ENCODE measurements at regions not wholly inside any gene's neighbourhood (a gene's known extent, or its start where the extent isn't known, plus 50 kb on each side); places are given as distances from the start of the nearest gene placed in this dataset.
A peak's percentile ranks its signal among the peaks of the same experiment; 100 is the strongest.
"Not testable (repeated sequence)": the region's sequence is repeated elsewhere in the genome, so short reads cannot be mapped to it uniquely, and the experiment has no call there.

GRCh38 chr22:11041416-11041815, 4486.6 kb upstream of the OR11H1 start:
- intact Hi-C loops (cut with DNase I; ENCODE audit: low total_unique reads); H3K4me3 ChIP-seq (ENCODE audit: low read depth, poor library complexity, severe bottlenecking): not testable (repeated sequence)
- 66 to 69% methylated on average over 9 of the region's 9 CpGs for WGBS, 2 donors
- DNase-seq (ENCODE audit: low spot score in 2 of 2), result peak in 1 of 2 donors; percentile 88

- DNase-seq (ENCODE audit: low spot score in 2 of 2), result peak in 1 of 2 donors; percentile 79
- intact Hi-C loops (cut with DNase I; ENCODE audit: low total_unique reads), result no loop called here
- no peak for TF ChIP-seq CTCF (IDR thresholded peaks at IDR 0.05)
- 37 to 46% methylated on average over 6 of the region's 6 CpGs for WGBS, 2 donors
- no peak overlapping the region for H3K4me3 ChIP-seq (ENCODE audit: low read depth, poor library complexity, severe bottlenecking)
Measured at GRCh38 chr22:11042116-11042515, 4485.9 kb upstream of the OR11H1 start.

DNA sequence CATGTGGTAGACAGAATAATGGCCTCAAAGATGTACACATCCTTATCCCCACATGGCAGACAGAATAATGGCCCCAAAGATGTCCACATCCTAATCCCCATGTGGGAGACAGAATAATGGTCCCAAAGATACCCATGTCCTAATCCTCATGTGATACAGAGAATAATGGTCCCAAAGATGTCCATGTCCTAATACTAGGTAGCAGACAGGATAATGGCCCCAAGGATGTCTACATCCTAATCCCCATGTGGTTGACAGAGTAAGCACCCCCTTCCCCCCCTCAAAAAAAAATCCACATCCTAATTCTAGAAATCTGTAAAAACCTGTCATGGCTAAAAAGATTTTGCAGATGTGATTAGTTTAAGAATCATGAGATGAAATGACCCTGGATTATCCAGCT, 4484.7 kb upstream of the OR11H1 start:
- intact Hi-C loops (cut with DNase I; ENCODE audit: low total_unique reads); H3K4me3 ChIP-seq (ENCODE audit: low read depth, poor library complexity, severe bottlenecking); DNase-seq (ENCODE audit: low spot score in 2 of 2): not testable (repeated sequence)

GRCh38 chr22:11048884-11049283, 4479.1 kb upstream of the OR11H1 start:
- intact Hi-C loops (cut with DNase I; ENCODE audit: low total_unique reads); H3K4me3 ChIP-seq (ENCODE audit: low read depth, poor library complexity, severe bottlenecking); DNase-seq (ENCODE audit: low spot score in 2 of 2): not testable (repeated sequence)
- 84 to 89% methylated on average over 1 of the region's 1 CpG for WGBS, 2 donors

DNA sequence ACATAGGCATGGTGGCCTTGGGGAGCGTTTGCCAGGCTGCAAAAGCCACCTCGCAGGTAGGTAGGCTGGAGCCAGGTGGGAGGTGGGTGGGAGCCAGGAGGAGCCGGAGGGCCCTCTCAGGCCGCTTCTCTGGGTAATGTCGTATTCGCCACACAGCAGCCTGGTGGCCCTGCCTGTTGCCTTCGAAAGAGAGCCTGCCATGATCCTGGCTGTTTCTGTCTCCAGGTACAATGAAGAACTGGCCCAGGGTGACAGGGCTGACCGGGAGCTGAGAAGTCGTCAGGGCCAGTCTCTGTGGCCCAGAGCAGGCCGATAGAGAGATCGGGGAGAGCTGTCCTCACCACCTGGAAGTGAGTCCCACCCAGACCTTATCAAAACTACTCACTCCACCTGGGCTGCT, 4477.8 kb upstream of the OR11H1 start:
- 83 to 89% methylated on average over 9 to 10 of the region's 11 CpGs for WGBS, 2 donors
- intact Hi-C loops (cut with DNase I; ENCODE audit: low total_unique reads); H3K4me3 ChIP-seq (ENCODE audit: low read depth, poor library complexity, severe bottlenecking): not testable (repeated sequence)
- DNase-seq (ENCODE audit: low spot score in 2 of 2), result peak in 1 of 2 donors; percentile 82

DNA sequence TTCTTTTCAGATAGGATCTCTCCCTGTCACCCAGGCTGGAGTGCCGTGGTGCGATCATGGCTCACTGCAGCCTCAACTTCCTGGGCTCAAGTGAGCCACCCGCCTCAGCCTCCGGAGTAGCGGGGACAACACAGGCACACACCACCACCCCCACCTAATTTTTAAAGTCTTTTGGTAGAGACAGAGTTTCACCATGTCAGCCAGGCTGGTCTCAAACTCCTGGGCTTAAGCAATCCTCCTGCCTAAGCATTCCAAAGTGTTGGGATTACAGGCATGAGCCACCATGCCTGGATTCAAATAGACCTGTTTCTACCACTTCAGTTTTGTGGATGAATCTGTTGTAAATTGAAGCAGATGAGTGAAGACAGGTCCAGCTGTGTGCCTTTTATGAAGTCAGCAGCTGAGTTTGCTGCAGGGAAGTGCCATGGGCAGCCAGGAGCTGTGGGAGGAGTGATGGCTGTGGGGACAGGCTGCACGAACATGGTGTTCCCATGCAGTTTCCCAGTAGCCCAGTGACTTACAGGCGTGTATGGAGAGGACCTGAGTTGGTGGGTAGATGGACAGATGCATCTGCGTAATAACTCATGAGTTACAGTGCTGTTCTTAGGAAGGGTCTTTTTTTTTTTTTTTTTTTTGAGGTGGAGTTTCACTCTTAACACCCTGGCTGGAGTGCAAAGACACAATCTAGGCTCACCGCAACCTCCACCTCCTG, 4476.4 kb upstream of the OR11H1 start:
- H3K4me3 ChIP-seq (ENCODE audit: low read depth, poor library complexity, severe bottlenecking); intact Hi-C loops (cut with DNase I; ENCODE audit: low total_unique reads): not testable (repeated sequence)
- peak in 1 of 2 donors; percentile 88 for DNase-seq (ENCODE audit: low spot score in 2 of 2)
- WGBS, 2 donors, result 63 to 73% methylated on average over 7 to 9 of the region's 9 CpGs

- DNase-seq (ENCODE audit: low spot score in 2 of 2), result peak in 1 of 2 donors; percentile 91
- H3K4me3 ChIP-seq (ENCODE audit: low read depth, poor library complexity, severe bottlenecking); intact Hi-C loops (cut with DNase I; ENCODE audit: low total_unique reads): not testable (repeated sequence)
- WGBS, 2 donors, result 64 to 68% methylated on average over 22 to 24 of the region's 24 CpGs
Measured at GRCh38 chr22:11053403-11054344, 4474.3 kb upstream of the OR11H1 start.

DNA sequence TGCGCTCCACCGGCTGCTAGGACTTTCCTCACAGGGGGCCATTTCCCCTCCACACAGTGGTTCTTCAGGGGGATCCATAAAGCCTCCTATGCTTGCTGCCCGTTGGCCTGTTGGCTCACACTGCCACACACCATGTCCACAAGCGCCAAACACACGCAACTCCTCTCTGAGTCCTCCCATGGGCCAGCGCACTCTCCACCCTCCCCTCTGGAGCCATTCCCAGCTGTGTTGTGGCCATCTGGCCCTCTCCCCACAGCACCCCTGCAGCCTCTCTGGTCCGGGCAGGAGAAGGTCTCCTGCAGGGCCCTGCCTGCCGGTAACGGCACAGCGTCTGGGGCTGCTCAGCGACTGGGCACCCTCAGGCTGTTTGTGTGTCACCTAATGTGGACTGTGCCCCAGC, 4473.3 kb upstream of the OR11H1 start:
- peak in 1 of 2 donors; percentile 88 for DNase-seq (ENCODE audit: low spot score in 2 of 2)
- WGBS, 2 donors, result 71 to 76% methylated on average over 11 of the region's 11 CpGs
- intact Hi-C loops (cut with DNase I; ENCODE audit: low total_unique reads); H3K4me3 ChIP-seq (ENCODE audit: low read depth, poor library complexity, severe bottlenecking): not testable (repeated sequence)

DNA sequence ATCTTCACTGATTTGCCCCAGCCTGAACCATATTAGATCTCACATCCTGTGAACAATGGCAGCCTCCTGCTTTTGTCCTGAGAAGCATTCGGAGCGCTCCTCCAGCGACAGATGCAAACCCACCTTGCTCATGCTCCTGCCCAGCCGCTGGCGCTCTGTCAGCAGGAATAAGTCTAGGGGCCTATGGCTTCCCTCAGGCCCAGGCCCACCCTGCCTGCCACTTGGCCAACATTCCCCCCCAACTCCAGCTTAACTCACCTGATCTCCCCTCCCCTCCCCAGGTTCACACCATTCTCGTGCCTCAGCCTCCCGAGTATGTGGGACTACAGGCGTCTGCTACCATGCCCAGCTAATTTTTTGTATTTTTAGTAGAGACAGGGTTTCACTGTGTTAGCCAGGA, 4472.8 kb upstream of the OR11H1 start:
- H3K4me3 ChIP-seq (ENCODE audit: low read depth, poor library complexity, severe bottlenecking); intact Hi-C loops (cut with DNase I; ENCODE audit: low total_unique reads): not testable (repeated sequence)
- peak in 1 of 2 donors; percentile 89 for DNase-seq (ENCODE audit: low spot score in 2 of 2)
- WGBS, 2 donors, result 79 to 82% methylated on average over 8 of the region's 8 CpGs

DNA sequence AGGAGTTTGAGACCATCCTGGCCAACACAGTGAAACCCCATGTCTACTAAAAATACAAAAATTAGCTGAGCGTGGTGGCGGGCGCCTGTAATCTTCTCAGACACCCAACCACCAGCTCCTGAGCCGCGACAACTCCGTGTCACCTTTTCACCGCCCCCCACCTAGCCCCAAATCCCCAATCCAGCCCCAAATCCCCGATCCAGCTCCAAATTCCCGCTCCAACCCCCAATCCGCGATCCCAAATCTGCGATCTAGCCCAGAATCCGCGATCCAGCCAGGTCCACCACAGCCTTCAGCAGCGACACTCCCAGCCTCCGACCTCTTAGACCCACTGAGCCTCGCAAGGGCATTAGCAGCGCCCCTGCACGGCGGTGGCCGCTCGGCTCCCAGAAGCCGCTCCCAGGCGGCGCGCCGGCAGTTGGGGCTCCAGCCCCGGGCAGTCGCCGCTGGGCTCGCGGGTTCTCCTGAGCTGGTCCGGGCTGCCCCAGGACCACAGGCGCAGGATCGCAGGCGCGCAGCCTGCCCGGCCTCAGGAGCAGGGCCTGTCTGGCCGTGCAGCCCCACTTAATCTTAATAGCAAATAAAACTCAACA, 4469.9 kb upstream of the OR11H1 start:
- WGBS, 2 donors, result 81 to 82% methylated on average over 39 of the region's 39 CpGs
- DNase-seq (ENCODE audit: low spot score in 2 of 2), result peak in 1 of 2 donors; percentile 90
- H3K4me3 ChIP-seq (ENCODE audit: low read depth, poor library complexity, severe bottlenecking); intact Hi-C loops (cut with DNase I; ENCODE audit: low total_unique reads): not testable (repeated sequence)

DNA sequence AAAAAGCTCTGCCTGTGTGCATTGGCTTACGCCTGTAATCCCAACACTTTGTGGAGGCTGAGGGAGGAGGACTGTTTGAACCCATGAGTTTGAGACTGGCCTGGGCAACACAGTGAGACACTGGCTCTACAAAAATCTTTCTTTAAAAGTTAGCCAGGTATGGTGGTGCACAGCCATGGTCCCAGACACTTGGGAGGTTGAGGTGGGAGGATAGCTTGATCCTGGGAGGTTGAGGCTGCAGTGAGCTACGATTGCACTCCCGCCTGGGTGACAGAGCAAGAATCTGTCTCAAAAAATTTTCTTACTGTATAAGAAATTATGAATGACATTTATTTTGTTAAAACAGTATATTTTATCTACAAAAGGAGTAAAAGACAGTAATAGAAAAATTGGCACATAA, 4468.9 kb upstream of the OR11H1 start:
- H3K4me3 ChIP-seq (ENCODE audit: low read depth, poor library complexity, severe bottlenecking); intact Hi-C loops (cut with DNase I; ENCODE audit: low total_unique reads): not testable (repeated sequence)
- WGBS, 2 donors, result 80 to 88% methylated on average over 3 of the region's 3 CpGs
- peak in 1 of 2 donors; percentile 83 for DNase-seq (ENCODE audit: low spot score in 2 of 2)

DNA sequence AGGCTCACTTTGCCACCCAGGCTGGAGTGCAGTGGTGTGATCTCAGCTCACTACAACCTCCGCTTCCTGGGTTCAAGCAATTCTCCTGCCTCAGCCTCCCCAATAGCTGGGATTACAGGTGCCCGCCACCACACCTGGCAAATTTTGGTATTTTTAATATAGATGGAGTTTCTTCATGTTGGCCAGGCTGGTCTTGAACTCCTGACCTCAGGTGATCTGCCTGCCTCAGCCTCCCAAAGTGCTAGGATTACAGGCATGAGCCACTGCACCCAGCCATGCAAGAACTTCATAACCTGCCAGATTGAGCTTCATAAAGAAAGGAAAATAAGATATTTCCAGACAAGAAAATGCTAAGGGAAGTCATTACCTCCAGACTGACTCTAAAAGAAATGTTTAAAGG, 4467.2 kb upstream of the OR11H1 start:
- intact Hi-C loops (cut with DNase I; ENCODE audit: low total_unique reads); H3K4me3 ChIP-seq (ENCODE audit: low read depth, poor library complexity, severe bottlenecking): not testable (repeated sequence)
- 69 to 70% methylated on average over 2 of the region's 2 CpGs for WGBS, 2 donors
- peak in 1 of 2 donors; percentile 87 for DNase-seq (ENCODE audit: low spot score in 2 of 2)

DNA sequence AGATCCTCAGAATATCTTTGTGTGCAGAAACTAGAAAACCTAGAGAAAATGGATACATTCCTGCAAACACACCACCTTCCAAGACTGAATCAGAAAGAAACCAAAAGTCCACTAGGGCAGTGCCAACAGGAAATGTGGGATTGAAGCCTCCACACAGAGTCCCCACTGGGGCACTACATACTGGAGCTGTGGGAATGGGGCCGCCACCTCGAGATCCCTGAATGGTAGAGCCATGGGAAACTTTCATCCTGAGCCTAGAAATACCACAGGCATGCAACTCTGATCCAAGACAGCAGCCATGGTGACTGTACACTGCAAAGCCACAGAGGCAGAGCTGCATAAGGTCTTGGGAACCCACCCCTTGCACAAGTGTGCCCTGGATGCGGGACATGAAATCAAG, 4465.5 kb upstream of the OR11H1 start:
- peak in 1 of 2 donors; percentile 92 for DNase-seq (ENCODE audit: low spot score in 2 of 2)
- H3K4me3 ChIP-seq (ENCODE audit: low read depth, poor library complexity, severe bottlenecking); intact Hi-C loops (cut with DNase I; ENCODE audit: low total_unique reads): not testable (repeated sequence)
- 57 to 63% methylated on average over 2 to 3 of the region's 3 CpGs for WGBS, 2 donors

Data from lower leg skin (tissue), 4 donors.